ENCODE measurements at regions not wholly inside any gene's neighbourhood (a gene's known extent, or its start where the extent isn't known, plus 50 kb on each side); places are given as distances from the start of the nearest gene placed in this dataset.

DNA sequence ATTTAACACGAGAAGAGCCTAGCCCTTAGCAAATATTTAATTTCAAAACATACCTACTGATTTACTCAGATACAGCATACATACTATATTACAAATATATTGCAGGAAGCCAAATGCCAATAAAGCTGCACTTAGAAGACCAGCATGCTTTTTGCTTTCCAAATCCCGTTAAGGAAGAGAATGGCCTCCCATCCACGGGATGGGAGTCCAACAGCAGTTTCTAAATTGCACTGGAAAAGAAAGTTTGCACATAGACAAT, 156.3 kb upstream of the FOXN3 start:
- Mint-ChIP-seq H3K4me1 (peaks cover 41% of the 10 kb centered on the region), H3K4me3 (no peak overlapping the region), H3K36me3 (ENCODE audit: low read depth) (peaks cover 1% of the 10 kb centered on the region), H3K9me3 (no peaks in the 10 kb centered on the region), H3K27ac (no peak overlapping the region), H3K27me3 (ENCODE audit: insufficient read depth) (no peaks in the 10 kb centered on the region)
- WGBS, 2 experiments (ENCODE audit: insufficient coverage in 1 of 2, insufficient read length in 1 of 2) = 91 to 96% methylated on average over 3 of the region's 3 CpGs
- Histone ChIP-seq H3K9ac (ENCODE audit: extremely low read depth, low read length, poor library complexity, severe bottlenecking) (no peak overlapping the region), H3K27ac (ENCODE audit: low read depth, low read length) (no peak overlapping the region), H3K27me3 (ENCODE audit: control insufficient read depth, insufficient read depth, low read length, poor library complexity, severe bottlenecking) (no peaks in the 10 kb centered on the region), H3K36me3 (ENCODE audit: control insufficient read depth, insufficient read depth, low read length) (no peaks in the 10 kb centered on the region), H3K4me3 (ENCODE audit: low read length) (no peak overlapping the region), H3K4me1 (ENCODE audit: control insufficient read depth, insufficient read depth, low read length) (no peaks in the 10 kb centered on the region), H3K9me3 (ENCODE audit: control insufficient read depth, low read length) (no peaks in the 10 kb centered on the region)
- TF ChIP-seq, protein P1, sequence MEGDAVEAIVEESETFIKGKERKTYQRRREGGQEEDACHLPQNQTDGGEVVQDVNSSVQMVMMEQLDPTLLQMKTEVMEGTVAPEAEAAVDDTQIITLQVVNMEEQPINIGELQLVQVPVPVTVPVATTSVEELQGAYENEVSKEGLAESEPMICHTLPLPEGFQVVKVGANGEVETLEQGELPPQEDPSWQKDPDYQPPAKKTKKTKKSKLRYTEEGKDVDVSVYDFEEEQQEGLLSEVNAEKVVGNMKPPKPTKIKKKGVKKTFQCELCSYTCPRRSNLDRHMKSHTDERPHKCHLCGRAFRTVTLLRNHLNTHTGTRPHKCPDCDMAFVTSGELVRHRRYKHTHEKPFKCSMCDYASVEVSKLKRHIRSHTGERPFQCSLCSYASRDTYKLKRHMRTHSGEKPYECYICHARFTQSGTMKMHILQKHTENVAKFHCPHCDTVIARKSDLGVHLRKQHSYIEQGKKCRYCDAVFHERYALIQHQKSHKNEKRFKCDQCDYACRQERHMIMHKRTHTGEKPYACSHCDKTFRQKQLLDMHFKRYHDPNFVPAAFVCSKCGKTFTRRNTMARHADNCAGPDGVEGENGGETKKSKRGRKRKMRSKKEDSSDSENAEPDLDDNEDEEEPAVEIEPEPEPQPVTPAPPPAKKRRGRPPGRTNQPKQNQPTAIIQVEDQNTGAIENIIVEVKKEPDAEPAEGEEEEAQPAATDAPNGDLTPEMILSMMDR (conservative IDR thresholded peaks at IDR 0.05) = no peak
- no peak for DNase-seq

DNA sequence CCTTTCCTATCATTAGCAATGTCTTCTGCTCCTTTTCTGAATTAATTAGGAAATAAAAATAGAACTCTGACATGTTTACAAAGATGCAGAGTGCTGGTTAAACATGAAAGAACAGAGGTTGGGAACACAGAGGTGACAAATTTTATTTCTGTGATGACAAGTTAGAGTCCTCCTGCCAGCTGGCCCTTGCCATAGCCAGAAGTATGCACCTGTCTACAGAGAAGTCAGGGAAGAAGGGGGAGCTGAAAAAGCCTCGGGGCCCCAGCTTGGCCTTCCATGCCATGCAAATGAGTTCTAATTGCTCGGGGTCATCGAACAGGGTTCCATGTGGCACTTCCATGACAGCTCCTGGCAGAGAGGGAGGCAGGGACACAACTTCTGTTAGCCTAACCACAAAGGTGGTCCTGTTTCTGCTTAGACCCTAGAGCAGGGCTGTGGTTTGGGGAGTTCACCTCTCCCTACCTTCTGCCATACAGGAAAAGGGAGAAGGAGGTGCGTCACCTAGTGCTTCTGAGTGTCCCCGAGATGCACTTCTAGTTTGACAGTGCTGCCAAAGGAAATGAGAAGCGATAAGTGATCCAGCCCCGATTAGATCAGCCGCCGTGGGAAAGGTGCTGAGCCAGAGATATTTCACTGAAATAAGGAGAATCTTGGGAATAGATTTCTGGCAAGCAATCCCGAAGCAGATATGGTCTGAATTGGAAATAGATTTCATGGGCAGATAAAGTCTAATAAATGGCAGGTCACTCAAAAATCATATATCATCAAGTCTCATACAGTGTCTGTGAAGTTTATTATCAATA, 155.8 kb upstream of the FOXN3 start:
- Histone ChIP-seq H3K36me3 (ENCODE audit: control insufficient read depth, insufficient read depth, low read length) (no peaks in the 10 kb centered on the region), H3K4me1 (ENCODE audit: control insufficient read depth, insufficient read depth, low read length) (no peaks in the 10 kb centered on the region), H3K27ac (ENCODE audit: low read depth, low read length) (no peak overlapping the region), H3K27me3 (ENCODE audit: control insufficient read depth, insufficient read depth, low read length, poor library complexity, severe bottlenecking) (no peaks in the 10 kb centered on the region), H3K9me3 (ENCODE audit: control insufficient read depth, low read length) (no peaks in the 10 kb centered on the region), H3K9ac (ENCODE audit: extremely low read depth, low read length, poor library complexity, severe bottlenecking) (no peak overlapping the region), H3K4me3 (ENCODE audit: low read length) (no peak overlapping the region)
- WGBS, 2 experiments (ENCODE audit: insufficient coverage in 1 of 2, insufficient read length in 1 of 2) = 91 to 97% methylated on average over 8 to 10 of the region's 10 CpGs
- H3K4me3 Mint-ChIP-seq = no peak overlapping the region
- H3K27me3 Mint-ChIP-seq (ENCODE audit: insufficient read depth) = no peaks in the 10 kb centered on the region
- H3K4me1 Mint-ChIP-seq = peaks cover 36% of the 10 kb centered on the region
- H3K36me3 Mint-ChIP-seq (ENCODE audit: low read depth) = peaks cover 1% of the 10 kb centered on the region
- no peaks in the 10 kb centered on the region for H3K9me3 Mint-ChIP-seq
- no peak overlapping the region for H3K27ac Mint-ChIP-seq
- DNase-seq = no peak
- TF ChIP-seq, protein P1 (conservative IDR thresholded peaks at IDR 0.05) = no peak

DNA sequence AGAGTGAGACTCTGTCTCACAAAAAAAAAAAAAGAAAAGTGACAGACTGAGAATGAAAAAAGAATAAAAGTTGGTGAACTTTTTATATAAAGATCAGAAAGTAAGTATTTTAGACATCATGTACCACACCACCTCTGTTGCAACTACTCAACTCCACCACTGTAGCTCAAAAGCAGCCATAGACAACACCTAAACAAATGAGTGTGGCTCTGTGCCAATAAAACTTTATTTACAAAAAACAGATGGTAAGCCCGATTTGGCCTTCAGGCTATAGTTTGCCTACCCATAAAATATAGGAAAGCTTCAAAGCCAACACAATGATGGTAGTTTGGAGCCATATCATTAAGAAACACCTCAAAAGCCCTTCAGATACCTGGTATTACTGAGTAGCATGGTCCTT, 154.5 kb upstream of the FOXN3 start:
- Mint-ChIP-seq H3K4me1 (peaks cover 24% of the 10 kb centered on the region), H3K27ac (no peak overlapping the region), H3K4me3 (no peak overlapping the region), H3K36me3 (ENCODE audit: low read depth) (peaks cover 1% of the 10 kb centered on the region), H3K27me3 (ENCODE audit: insufficient read depth) (no peaks in the 10 kb centered on the region), H3K9me3 (no peaks in the 10 kb centered on the region)
- H3K4me1 ChIP-seq (ENCODE audit: control insufficient read depth, insufficient read depth, low read length) = no peaks in the 10 kb centered on the region
- H3K27ac ChIP-seq (ENCODE audit: low read depth, low read length) = no peak overlapping the region
- no peaks in the 10 kb centered on the region for H3K36me3 ChIP-seq (ENCODE audit: control insufficient read depth, insufficient read depth, low read length)
- H3K9me3 ChIP-seq (ENCODE audit: control insufficient read depth, low read length) = no peaks in the 10 kb centered on the region
- TF ChIP-seq, protein P1 (conservative IDR thresholded peaks at IDR 0.05) = no peak
- no peak overlapping the region for H3K4me3 ChIP-seq (ENCODE audit: low read length)
- no peak overlapping the region for H3K9ac ChIP-seq (ENCODE audit: extremely low read depth, low read length, poor library complexity, severe bottlenecking)
- DNase-seq = no peak
- 100% methylated on average over 1 of the region's 1 CpG for WGBS, 2 experiments (ENCODE audit: insufficient coverage in 1 of 2, insufficient read length in 1 of 2)
- no peaks in the 10 kb centered on the region for H3K27me3 ChIP-seq (ENCODE audit: control insufficient read depth, insufficient read depth, low read length, poor library complexity, severe bottlenecking)
